SIG-M5 treated with dmso at 0.1 percent for 504 hours (cell line): ENCODE measurements at regions not wholly inside any gene's neighbourhood (a gene's known extent, or its start where the extent isn't known, plus 50 kb on each side); places are given as distances from the start of the nearest gene placed in this dataset.

ENCODE experiments used
- DNase-seq: peaks from one replicate; lab custom pipeline; 2025; ENCODE audit not compliant: unreplicated experiment; lab: John Stamatoyannopoulos, UW

DNA sequence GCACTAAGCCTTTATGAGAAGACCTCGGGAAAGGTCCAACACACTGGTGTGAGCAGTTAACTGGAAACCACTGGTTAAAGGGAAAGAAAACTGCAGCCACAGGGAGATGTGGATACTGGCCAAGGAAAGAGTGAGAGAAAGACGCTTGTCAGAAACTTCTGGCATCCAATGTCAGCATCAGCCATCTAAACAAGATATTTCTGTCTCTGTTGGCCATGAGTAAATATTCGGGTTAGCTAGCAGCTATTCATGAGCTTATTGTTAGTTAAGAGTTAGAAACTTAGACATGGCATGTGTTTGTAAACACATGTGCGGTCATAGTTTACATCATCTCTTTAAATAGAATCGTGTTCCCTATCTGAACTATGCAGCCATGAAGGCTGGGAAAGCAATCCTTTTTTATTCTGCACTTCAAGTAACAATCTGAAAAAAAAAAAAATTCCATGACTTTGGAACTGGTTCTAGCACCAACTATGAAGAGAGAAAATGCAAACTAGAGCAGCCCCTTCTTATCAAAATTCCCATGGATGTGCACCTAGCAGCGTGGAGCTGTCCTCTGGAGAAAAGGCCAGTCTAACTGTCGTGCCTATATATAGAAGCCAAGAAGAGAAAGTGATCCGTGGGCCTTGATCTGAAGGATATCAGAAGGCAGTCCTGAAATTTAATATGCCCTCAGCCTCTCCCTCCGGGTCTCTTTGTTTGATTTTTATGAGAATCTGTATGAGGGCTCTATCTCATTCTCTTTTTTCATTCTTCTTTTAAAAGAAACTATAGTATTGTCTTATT lies 84.0 kb upstream of the RFX8 start:
- no peak for DNase-seq

DNA sequence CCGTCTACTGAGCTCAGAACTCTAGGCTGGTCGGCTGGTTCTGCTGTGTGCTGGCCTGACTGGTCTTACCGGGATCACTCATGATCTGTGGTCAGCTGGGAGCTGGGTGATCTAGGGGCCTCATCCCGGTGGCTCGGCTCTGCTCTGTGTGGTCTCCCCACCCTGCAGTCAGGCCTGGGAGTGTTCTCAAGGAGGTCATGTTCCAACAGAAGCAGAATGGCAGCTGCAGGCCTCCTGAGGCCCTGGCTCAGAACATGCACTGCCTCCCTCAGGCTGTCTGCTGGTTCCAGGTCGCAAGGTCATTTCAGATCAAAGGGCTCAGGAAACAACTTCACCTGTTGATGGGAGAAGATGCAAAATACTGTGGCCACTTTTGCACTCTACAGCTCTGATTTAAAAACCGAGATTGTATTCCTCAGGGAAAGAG lies 81.1 kb upstream of the RFX8 start:
- no peak for DNase-seq

DNA sequence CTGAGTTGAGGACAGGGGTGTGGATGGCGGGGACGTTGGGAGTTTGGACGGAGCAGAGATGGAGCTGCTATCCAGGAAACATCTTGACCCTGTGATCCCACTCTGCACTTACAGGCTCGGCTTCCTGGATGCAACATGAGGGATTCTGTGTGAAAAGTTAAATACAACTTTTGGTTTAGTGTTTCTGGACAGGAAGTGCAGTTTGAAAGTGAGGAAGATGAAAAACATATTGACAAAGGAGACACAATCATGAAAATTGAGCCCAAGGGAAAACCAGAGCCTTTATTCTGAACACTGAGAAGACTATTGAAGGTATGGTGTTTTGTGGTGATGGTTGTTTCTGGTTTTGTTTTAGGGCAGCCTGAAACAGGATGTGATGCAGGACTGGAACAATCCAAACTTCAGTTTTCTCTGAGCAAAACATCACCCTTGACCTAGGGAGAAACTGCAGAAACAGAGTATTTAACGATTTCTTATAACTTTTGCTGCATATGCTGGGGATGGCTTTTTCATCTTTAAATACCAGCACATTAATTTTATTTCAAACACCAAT lies 76.5 kb upstream of the RFX8 start:
- no peak for DNase-seq

DNA sequence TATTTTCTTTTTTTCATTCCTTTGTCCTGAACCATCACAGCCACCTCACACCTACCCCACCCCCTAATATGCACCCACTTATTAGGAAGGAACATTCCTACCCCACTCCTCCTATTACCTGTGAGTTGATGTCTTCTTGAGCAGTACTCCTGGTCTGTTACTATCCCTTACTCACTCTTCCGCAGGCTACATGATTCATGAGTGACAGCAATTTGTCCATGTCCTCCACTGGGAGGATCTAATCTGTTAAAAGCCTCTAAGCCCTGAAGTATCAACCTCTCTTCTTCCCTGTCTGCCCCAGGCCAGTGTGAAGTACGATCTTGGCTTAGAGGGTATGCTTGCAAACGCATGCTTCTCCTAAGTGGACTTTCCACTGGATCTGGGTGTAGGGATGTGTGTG lies 75.6 kb upstream of the RFX8 start:
- no peak for DNase-seq

DNA sequence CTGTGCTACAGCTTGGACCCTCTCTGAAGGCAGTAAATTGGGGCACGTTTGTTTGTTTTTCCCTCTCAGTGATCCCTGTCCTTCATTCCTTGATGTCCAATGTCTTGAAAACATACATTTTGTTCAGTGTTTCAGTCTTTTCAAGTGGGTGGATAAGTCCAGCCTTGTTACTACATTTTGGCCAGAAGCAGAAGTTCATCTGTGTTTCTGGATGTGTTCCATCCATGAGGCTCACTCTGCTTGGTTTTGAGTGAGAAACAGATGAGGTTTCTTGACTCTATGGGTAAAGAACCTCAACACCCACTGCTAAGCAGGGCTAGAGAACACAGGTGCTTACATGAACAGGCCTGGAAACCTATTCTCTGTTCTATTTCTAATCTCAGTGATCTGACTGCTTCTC lies 74.5 kb upstream of the RFX8 start:
- no peak for DNase-seq

DNA sequence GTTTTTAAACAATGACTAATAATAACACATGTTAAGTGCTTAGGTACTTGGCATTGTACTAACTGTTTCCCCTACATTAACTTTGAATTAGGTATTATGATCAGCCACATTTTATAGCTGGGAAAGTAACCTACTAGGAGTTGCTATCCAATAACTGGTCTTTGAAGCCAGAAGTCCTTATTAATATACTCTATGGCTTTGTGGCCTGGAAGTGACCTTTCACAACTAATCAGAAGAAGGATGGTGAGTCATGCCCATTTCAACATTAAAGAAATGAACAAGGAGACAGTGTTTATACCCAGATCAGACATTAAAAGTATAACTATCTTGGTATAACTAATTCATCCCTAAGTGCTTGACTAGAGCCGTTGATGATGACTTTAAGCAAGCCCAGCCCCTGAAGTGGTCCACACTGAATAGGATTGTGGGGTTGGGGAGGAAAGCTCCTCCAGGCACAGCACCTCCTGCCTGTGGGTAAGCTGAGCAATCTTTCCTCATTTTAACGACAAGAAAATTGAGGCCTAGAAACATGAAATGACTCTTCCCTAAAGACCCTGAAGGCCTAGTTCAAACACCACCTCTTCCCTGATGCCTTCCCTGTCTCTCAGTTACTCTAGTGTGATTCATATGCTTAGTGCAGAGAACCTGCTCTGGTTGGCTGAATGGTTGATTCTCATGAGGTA lies 71.6 kb upstream of the RFX8 start:
- peak; percentile 24 for DNase-seq

DNA sequence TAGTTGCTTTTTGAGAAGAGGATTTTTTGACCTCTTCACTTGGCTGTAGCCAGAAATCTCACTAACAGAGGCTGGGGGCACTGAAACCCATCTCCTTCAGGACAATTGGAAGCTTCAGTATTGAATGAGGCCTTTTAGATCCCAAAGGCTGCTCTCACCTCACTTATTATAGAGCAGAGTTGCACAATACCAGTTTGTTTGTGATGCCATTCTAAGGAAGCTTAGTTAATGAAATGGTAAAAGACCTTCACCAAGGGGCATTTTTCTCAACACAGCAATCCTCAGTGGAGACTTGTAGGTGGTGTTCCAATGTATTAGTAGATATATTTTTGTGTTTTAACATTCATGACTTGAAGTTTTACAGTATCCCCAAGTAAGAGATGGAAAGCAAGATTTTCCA lies 71.0 kb upstream of the RFX8 start:
- DNase-seq, result no peak

DNA sequence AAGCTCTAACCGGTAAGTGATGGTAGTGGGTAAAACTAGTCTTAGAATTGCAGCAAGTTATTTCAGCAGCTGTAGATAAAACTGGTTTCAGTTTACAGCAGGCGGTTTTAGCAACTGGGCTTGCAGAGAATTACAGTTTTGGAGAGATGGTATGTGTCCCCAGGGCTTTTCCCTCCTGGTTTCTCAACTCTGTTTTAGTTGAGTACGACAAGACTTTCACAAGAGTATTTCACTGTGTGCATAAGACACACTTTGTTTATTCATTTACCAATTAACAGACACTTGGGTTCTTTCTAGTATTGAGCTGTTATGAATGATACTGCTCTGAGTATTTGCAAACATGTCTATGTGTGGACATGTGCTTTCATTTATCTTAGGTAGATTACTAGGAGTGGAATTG lies 65.6 kb upstream of the RFX8 start:
- peak; percentile 7 for DNase-seq

DNA sequence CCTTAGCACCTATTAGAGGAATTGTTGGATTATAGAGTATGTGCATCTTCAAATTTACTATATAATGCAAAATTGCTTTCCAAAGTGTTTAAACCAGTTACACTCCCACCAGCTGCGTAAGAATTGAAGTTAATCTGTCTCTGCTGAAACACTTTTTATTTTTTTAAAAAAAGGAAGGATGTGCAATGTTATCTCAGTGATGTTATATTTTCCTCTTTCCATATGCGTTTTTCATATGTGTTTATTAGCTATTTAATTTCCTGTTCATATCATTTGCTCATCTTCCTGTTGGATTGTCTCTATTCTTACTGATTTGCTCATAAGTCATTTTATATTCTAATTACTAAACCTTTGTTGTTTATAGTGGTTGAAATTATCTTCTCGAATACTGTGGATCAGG lies 63.2 kb upstream of the RFX8 start:
- no peak for DNase-seq

DNA sequence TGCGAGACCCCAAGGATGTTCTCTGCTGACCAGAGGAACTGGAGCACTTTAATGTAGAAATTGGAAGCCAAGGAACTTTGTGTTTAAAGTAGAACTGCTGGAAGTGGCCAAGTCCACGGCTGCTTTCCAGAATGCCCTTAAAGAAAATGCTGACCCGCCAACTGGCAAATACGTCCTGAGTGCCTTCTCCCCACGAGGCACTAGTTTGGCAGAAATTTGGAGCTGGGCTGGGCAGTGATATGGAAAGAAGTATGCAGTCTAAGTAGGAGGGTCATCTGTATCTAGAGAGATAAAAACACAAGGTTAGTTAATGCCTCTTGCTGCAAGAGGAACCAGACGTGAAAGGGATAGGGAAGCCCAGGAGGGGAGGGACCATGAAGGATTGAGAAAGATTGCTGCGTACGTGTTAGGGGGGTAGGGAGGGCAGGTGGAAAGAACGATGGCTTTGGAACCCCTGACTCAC lies 59.3 kb upstream of the RFX8 start:
- peak; percentile 90 for DNase-seq

DNA sequence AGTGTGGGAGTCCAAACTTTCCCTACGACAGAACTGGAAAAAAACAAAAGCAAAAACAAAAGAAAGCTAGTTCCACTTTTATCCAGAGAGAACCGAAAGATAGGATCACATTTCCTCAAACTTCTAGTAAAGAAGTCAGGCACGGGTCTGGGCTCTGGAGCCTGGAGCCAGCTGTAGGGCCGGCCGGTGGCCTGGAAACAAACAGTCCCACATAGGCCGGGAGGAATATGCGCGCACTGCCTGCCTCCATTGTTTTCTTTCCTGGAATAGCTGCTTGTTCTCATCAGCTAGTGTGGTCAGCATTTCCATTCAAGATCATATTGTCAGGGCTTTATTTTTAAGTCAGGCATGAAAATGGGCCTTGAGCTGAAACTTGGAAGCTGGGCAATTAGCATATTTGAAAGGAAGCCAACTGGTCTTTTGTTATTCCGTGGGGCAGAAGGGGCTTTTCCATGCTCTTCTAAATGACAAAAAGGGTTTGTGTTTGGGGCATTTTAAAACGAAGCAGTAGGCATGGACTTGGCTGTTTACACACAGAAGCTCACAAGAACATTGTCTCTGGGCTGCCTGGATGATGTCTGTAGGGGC lies 58.7 kb upstream of the RFX8 start:
- no peak for DNase-seq

DNA sequence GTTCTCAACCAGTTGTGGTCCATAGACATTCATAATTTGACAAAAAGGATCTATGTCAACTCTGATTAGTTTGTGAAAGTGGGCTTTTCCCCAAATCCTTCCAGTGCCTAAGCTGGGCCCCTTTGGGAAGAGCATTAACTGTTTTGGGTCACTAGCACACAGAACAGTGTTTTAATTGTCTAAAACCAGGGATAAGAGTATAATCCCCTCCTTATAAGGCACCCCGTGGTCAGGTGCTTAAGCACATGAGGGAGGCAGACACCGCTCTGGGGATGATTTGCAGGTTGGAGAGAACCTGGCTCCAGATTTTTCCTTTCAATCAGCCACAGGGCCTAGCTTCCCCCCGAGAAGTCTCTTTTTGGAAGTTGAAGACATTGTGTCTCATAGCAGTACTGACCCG lies 53.6 kb upstream of the RFX8 start:
- DNase-seq, result no peak

DNA sequence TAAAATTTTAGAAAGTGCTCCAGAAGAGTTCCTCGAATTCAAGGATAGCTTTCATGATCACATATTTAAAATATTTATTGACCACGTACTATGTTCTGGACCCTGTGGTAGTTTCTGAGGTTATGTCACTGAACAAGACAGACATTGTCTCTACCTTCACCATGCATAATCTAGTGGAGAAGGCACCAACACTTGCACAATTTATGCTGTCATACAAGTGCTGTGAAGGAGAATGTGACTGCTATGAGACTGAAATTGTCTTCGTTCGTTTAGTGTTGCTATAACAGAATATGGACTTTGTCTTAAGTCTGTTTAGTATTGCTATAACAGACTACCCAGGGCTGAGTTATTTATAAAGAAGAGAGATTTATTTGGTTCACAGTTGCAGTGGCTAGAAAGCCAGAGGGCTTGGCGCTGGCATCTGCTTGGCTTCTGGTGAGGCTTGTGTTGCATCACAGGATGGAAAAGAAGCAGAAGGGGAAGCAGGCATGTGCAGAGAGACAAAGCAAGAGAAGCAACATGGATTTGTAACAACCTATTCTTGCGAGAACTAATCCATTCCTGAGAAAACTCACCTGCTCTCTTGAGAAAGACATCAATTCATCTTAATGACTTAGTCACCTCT lies 50.0 kb upstream of the RFX8 start:
- DNase-seq, result peak; percentile 83
